ENCODE measurements at regions not wholly inside any gene's neighbourhood (a gene's known extent, or its start where the extent isn't known, plus 50 kb on each side); places are given as distances from the start of the nearest gene placed in this dataset.

DNA sequence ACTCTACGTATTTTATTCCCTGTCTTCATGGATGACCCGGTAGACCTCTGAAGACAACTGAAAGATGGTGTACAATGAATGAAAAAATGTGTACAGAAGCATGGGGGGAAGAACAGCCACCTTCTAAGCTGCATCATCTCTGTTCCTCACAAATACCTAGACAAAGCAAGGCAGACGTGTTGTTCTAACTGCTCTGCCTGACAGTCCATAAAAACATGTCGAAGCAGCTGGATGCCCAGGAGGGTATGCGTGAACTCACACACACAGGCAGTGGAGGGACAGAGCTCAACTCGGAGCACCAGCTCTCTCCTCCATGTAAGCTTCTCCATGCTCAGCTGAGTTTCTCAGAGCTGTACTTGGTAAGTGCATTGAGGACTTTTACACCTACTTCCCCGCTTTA is 327.4 kb downstream of the CTTN start:
- no peak for DNase-seq (ENCODE audit: insufficient read length, low spot score)
- no peak for TF ChIP-seq POLR2A (IDR thresholded peaks at IDR 0.05; ENCODE audit: low read depth, low read length)
- no peak for FAIRE-seq

- no peak for TF ChIP-seq POLR2A (IDR thresholded peaks at IDR 0.05; ENCODE audit: low read depth, low read length)
- DNase-seq (ENCODE audit: insufficient read length, low spot score) = no peak
- FAIRE-seq = no peak
These were observed 328.7 kb downstream of the CTTN start for GRCh38 chr11:70727021-70727420.

- no peak for TF ChIP-seq POLR2A (IDR thresholded peaks at IDR 0.05; ENCODE audit: low read depth, low read length)
- FAIRE-seq (no peak), DNase-seq (ENCODE audit: insufficient read length, low spot score) (no peak)
These were observed 329.7 kb downstream of the CTTN start for GRCh38 chr11:70727899-70728620.

- DNase-seq (ENCODE audit: insufficient read length, low spot score) = no peak
- FAIRE-seq = no peak
- no peak for TF ChIP-seq POLR2A (IDR thresholded peaks at IDR 0.05; ENCODE audit: low read depth, low read length)
These were observed 331.6 kb downstream of the CTTN start for GRCh38 chr11:70729949-70730348.

DNA sequence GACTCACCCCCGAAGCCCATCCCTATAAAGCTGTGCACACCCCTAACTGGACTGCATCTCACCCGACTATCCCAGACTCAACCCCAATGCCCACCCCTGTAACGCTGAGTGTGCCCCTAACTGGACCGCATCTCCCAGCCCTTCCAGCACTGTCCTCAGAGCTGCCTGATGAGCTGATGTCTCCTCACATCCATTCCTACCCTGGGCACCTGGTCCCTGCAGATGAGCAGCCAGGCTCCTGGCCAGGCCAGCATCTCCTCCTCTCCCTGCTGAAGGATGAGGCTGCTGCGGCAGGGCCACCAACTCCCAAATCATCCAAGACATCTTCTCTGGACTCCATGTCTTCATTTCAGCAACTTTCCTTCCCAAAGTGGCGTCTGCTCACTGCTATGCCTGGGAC is 332.1 kb downstream of the CTTN start:
- DNase-seq (ENCODE audit: insufficient read length, low spot score) (no peak), FAIRE-seq (no peak)
- TF ChIP-seq POLR2A (IDR thresholded peaks at IDR 0.05; ENCODE audit: low read depth, low read length) = no peak

GRCh38 chr11:70731271-70732022 is 333.1 kb downstream of the CTTN start:
- FAIRE-seq = no peak
- TF ChIP-seq POLR2A (IDR thresholded peaks at IDR 0.05; ENCODE audit: low read depth, low read length) = no peak
- DNase-seq (ENCODE audit: insufficient read length, low spot score) = no peak

DNA sequence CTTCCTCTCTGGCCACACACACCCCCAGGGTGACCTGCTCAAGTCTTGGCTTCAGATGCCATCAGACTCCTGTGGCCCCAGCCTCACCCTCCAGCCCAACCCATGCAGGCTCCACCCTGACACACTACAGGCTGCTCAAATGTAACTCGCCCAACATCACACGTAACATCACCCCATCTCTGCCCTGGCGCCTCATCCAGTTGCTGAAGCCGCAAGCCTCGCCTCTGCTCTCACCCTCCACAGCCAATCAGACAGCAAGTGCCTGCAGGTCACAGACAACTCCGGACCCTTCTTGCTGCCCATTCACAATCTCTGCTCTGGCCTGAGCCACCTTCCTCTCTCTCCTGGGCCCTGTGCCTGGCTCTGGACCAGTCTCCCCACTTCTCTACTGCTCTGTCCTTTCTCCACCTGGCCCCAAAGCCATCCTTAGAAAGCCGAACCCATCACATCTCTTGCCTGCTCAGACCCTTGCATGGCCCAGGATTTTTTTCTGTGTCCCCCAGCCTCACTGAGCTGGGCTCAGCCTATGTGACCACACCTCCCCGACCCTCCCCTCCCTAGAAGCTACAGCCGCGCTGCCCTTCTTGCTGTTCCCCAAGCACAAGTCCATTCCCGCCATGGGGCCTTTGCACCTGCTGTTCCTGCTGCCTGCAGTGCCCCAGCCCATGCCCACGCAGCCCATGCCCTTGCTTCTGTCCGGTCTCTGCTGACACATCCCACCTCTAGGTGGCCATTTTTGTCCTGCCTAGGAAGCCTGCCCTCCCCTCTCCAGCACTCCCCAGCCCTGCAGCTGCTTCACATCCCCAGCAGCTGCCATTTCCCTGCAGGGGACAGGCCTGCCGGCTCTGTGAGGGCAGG is 333.9 kb downstream of the CTTN start:
- DNase-seq (ENCODE audit: insufficient read length, low spot score) (no peak), FAIRE-seq (no peak)
- no peak for TF ChIP-seq POLR2A (IDR thresholded peaks at IDR 0.05; ENCODE audit: low read depth, low read length)

- DNase-seq (ENCODE audit: insufficient read length, low spot score) (no peak), FAIRE-seq (no peak)
These were observed 334.5 kb downstream of the CTTN start for GRCh38 chr11:70732881-70733196.

DNA sequence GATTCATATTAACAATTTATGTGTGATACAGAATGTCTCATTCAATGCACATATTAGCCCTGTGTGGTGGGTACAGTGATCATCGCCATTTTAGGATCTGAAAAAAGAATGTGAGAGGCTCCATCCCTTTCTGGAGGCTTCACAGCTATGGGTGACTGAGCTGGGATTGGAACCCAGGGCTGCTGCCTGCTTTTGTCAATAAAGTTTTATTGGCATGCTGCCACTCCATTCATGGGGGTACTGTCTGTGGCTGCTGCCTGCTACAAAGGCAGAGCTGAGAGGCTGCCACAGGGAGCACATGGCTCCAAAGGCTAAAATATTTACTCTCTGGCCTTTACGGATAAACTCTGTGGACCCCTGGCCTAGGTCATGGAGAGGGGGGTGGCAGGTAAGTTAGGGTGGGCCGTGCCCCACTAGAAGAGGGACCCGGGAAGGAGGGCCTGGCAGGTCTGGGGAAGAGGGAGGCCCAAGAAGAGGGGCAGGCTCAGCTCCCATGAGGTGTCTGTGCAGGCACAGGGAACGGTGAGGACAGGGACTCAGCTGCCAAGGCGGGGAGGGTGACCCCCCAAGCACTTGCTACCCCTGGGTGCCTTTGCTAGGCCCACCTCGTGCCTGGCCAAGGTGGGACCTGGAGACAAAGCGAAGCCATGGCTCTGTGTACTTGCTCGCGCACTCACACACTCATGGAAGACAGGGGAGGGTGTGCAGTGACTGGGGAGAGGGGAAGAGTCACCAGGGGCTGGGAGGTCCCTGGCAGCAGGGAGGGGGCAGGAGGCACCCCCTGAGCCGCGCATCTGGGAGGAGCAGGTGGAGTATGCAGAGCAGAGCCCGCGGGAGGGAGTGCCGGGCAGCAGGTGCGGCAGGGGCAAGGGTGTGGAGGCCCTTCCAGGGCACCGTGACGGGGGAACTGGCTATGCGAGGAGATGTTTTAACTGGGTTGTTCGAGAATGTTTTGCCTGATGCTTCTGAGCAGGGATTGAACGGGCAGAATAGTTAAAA is 335.3 kb downstream of the CTTN start:
- TF ChIP-seq POLR2A (IDR thresholded peaks at IDR 0.05; ENCODE audit: low read depth, low read length) = no peak
- no peak for FAIRE-seq
- DNase-seq (ENCODE audit: insufficient read length, low spot score) = no peak

More at GRCh38 chr11:70732881-70733196, 334.5 kb downstream of the CTTN start:
- no peak for TF ChIP-seq POLR2A (IDR thresholded peaks at IDR 0.05; ENCODE audit: low read depth, low read length)

- no peak for TF ChIP-seq POLR2A (IDR thresholded peaks at IDR 0.05; ENCODE audit: low read depth, low read length)
These were observed 336.1 kb downstream of the CTTN start for GRCh38 chr11:70734379-70734778.

DNA sequence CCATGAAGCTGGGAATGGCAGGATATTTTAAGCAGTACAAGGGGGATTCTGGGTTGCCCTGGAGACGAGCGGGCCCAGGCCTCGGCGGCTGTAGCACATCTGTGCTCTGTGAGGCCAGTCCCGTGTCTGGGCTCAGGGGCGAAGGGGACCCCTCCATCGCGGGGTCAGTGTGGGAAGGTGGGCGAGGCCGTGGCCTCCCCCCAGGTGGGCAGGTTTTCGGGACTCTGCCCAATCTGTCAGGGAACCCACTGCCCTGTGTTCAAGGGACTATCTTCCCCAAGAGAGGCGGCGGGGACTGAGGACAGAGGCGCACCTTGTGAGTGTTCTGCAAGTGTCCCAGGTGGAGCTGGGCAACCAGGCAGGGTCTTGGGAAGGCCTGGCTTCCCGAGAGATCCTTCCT is 336.6 kb downstream of the CTTN start:
- DNase-seq (ENCODE audit: insufficient read length, low spot score) (no peak), FAIRE-seq (no peak)
- no peak for TF ChIP-seq POLR2A (IDR thresholded peaks at IDR 0.05; ENCODE audit: low read depth, low read length)

More at GRCh38 chr11:70734379-70734778, 336.1 kb downstream of the CTTN start:
- no peak for FAIRE-seq
- DNase-seq (ENCODE audit: insufficient read length, low spot score) = no peak

DNA sequence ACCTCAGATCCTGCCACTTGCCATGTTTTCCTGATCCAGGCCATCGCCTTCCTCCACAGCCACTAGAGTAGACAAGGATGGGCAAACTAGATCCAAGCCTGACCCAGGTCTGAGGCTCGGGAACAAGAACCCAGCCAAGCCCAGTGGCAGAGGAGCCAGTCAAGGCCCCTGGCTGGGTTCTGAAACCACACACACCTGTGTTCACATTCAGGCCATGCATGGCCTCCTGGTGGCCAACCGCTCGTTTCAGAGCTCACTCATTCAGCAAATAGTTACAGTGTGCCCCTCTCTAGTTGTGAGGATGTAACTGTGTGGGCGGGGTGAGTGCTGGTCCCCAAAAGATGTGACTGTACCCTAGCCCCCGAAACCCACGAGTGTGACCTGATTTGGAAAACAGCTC is 337.6 kb downstream of the CTTN start:
- DNase-seq (ENCODE audit: insufficient read length, low spot score) = no peak
- FAIRE-seq = no peak
- no peak for TF ChIP-seq POLR2A (IDR thresholded peaks at IDR 0.05; ENCODE audit: low read depth, low read length)

DNA sequence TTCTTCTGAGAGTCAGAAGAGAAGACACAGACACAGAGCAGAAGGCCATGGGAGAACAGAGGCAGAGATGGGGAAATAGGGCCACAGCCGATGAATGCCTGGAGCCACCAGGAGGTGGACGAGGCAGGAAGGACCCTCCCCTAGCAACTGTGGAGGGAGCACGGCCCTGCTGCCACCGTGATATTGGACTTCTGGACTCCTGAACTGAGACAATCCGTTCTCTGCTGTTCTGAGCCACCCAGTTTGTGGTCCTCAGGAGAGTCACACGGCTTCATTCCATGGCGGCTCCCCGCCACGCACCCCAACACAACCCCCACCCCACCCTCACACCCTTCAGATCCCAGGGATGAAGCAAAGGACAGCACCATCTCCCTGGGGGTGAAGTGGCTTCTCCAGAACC is 338.1 kb downstream of the CTTN start:
- no peak for FAIRE-seq
- no peak for TF ChIP-seq POLR2A (IDR thresholded peaks at IDR 0.05; ENCODE audit: low read depth, low read length)
- no peak for DNase-seq (ENCODE audit: insufficient read length, low spot score)
